Spinal cord (tissue), 9 donors: ENCODE measurements at regions not wholly inside any gene's neighbourhood (a gene's known extent, or its start where the extent isn't known, plus 50 kb on each side); places are given as distances from the start of the nearest gene placed in this dataset.
"Not testable (repeated sequence)": the region's sequence is repeated elsewhere in the genome, so short reads cannot be mapped to it uniquely, and the experiment has no call there.

Source experiments
- DNase-seq, 6 donors: peaks; one replicate each; pipeline versions ENCODE4 v3.0.0 to v3.0.0-alpha.2; 2013 to 2015; ENCODE audit warnings: low spot score in 6 of 6, low read depth in 4 of 6
- H3K27ac ChIP-seq: one replicate; pipeline ENCODE4 v1.5.1; 2013; ENCODE audit warnings: low read depth, low read length, control low read depth
- H3K27me3 ChIP-seq: one replicate; pipeline ENCODE4 v1.6.1; 2013; ENCODE audit warnings: low read length; ENCODE audit not compliant: control insufficient read depth, insufficient read depth
- H3K36me3 ChIP-seq: one replicate; pipeline ENCODE4 v1.6.1; 2013; ENCODE audit warnings: low read length; ENCODE audit not compliant: control insufficient read depth, insufficient read depth
- H3K4me1 ChIP-seq: one replicate; pipeline ENCODE4 v1.6.1; 2013; ENCODE audit warnings: low read length; ENCODE audit not compliant: control insufficient read depth, insufficient read depth
- H3K4me3 ChIP-seq: one replicate; pipeline ENCODE4 v1.5.1; 2013; ENCODE audit warnings: low read depth, low read length, control low read depth
- H3K9me3 ChIP-seq: one replicate; pipeline ENCODE4 v1.6.1; 2013; ENCODE audit warnings: low read length; ENCODE audit not compliant: control insufficient read depth, insufficient read depth
- WGBS: methylation state at CpG from one replicate; pipeline ENCODE4 v1.1.5; 2013; ENCODE audit warnings: missing lambda C conversion rate; ENCODE audit not compliant: insufficient coverage; 5-methylcytosine and 5-hydroxymethylcytosine counted together
- donor health status: healthy.

GRCh38 chr6:88443554-88443953 is 277.4 kb upstream of the CNR1 start:
- Histone ChIP-seq H3K27me3 (no peaks in the 10 kb centered on the region), H3K4me3 (no peak overlapping the region), H3K9me3 (no peaks in the 10 kb centered on the region), H3K27ac (no peak overlapping the region), H3K36me3 (no peaks in the 10 kb centered on the region), H3K4me1 (no peaks in the 10 kb centered on the region)
- DNase-seq = no peak
- no CpG with 5 or more reads among the region's 1 CpG for WGBS

GRCh38 chr6:88442737-88443136 is 276.6 kb upstream of the CNR1 start:
- 88% methylated on average over 3 of the region's 4 CpGs for whole genome bisulfite sequencing
- H3K36me3 ChIP-seq = no peaks in the 10 kb centered on the region
- no peak overlapping the region for H3K27ac ChIP-seq

GRCh38 chr6:88441346-88441745 is 275.2 kb upstream of the CNR1 start:
- Histone ChIP-seq H3K27ac (no peak overlapping the region), H3K4me1 (no peaks in the 10 kb centered on the region)

More at GRCh38 chr6:88442737-88443136, 276.6 kb upstream of the CNR1 start:
- H3K4me1 ChIP-seq = no peaks in the 10 kb centered on the region
- no peak for DNase-seq
- H3K4me3 ChIP-seq = no peak overlapping the region
- no peaks in the 10 kb centered on the region for H3K9me3 ChIP-seq
- H3K27me3 ChIP-seq = no peaks in the 10 kb centered on the region

GRCh38 chr6:88428068-88428467 is 261.9 kb upstream of the CNR1 start:
- no peak for DNase-seq
- no peaks in the 10 kb centered on the region for H3K27me3 ChIP-seq
- no peak overlapping the region for H3K4me3 ChIP-seq
- no peaks in the 10 kb centered on the region for H3K9me3 ChIP-seq
- H3K36me3 ChIP-seq = no peaks in the 10 kb centered on the region
- no peaks in the 10 kb centered on the region for H3K4me1 ChIP-seq
- WGBS = no CpG with 5 or more reads among the region's 1 CpG
- no peak overlapping the region for H3K27ac ChIP-seq

More at GRCh38 chr6:88441346-88441745, 275.2 kb upstream of the CNR1 start:
- 82% methylated on average over 4 of the region's 4 CpGs for WGBS
- Histone ChIP-seq H3K27me3 (no peaks in the 10 kb centered on the region), H3K9me3 (no peaks in the 10 kb centered on the region), H3K4me3 (no peak overlapping the region), H3K36me3 (no peaks in the 10 kb centered on the region)
- peak in 1 of 6 donors; percentile 44 for DNase-seq

- Histone ChIP-seq H3K27me3 (no peaks in the 10 kb centered on the region), H3K4me1 (no peaks in the 10 kb centered on the region), H3K4me3 (no peak overlapping the region), H3K36me3 (no peaks in the 10 kb centered on the region), H3K9me3 (no peaks in the 10 kb centered on the region), H3K27ac (no peak overlapping the region)
- 94% methylated on average over 2 of the region's 2 CpGs for WGBS
- no peak for DNase-seq
Measured at GRCh38 chr6:88426005-88426404, 259.9 kb upstream of the CNR1 start.

- H3K36me3 ChIP-seq = no peaks in the 10 kb centered on the region
- H3K27me3 ChIP-seq = no peaks in the 10 kb centered on the region
- no peaks in the 10 kb centered on the region for H3K9me3 ChIP-seq
- H3K27ac ChIP-seq = no peak overlapping the region
- H3K4me3 ChIP-seq = no peak overlapping the region
- WGBS = 100% methylated on average over 4 of the region's 8 CpGs
- no peaks in the 10 kb centered on the region for H3K4me1 ChIP-seq
- no peak for DNase-seq
Measured at GRCh38 chr6:88422831-88423230, 256.7 kb upstream of the CNR1 start.

GRCh38 chr6:88420967-88421488 is 254.9 kb upstream of the CNR1 start:
- H3K4me1 ChIP-seq, H3K27me3 ChIP-seq, H3K27ac ChIP-seq, H3K4me3 ChIP-seq, H3K9me3 ChIP-seq, DNase-seq, H3K36me3 ChIP-seq: not testable (repeated sequence)
- 92% methylated on average over 9 of the region's 21 CpGs for WGBS

GRCh38 chr6:88418921-88419810 is 253.0 kb upstream of the CNR1 start:
- not testable (repeated sequence) for DNase-seq, H3K36me3 ChIP-seq, H3K9me3 ChIP-seq, H3K27me3 ChIP-seq, H3K27ac ChIP-seq, H3K4me3 ChIP-seq, H3K4me1 ChIP-seq
- WGBS = 91% methylated on average over 5 of the region's 13 CpGs

- H3K9me3 ChIP-seq, H3K27me3 ChIP-seq, H3K4me3 ChIP-seq, H3K4me1 ChIP-seq, H3K27ac ChIP-seq, DNase-seq, H3K36me3 ChIP-seq: not testable (repeated sequence)
- 67% methylated on average over 1 of the region's 5 CpGs for WGBS
Measured at GRCh38 chr6:88417361-88417760, 251.2 kb upstream of the CNR1 start.

GRCh38 chr6:88413459-88413858 is 247.3 kb upstream of the CNR1 start:
- Histone ChIP-seq H3K4me1 (no peaks in the 10 kb centered on the region), H3K27me3 (no peaks in the 10 kb centered on the region), H3K36me3 (no peaks in the 10 kb centered on the region), H3K27ac (no peak overlapping the region), H3K4me3 (no peak overlapping the region), H3K9me3 (no peaks in the 10 kb centered on the region)
- no peak for DNase-seq
- WGBS = no CpG with 5 or more reads among the region's 1 CpG
